ENCODE measurements at regions not wholly inside any gene's neighbourhood (a gene's known extent, or its start where the extent isn't known, plus 50 kb on each side); places are given as distances from the start of the nearest gene placed in this dataset.

DNA sequence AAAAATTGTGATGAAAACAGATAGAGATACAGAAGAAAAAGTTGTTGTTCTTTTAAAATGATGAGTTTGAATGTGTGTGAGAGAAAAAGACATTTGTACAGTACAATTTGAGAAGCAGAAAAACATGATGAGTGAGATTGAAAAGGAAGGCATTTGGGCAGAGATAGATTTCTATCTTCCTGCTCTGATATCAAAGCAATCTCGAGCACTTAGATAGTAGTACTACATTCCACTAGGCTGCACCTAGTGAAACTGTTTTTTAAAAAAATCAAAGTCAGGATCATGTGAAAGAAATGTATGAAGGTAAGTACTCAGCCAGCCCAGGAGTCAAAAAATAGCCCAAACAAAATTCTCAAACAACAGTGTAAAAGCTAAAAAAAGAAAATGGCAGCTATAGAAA is 104.1 kb upstream of the UBE2E2 start (continued):
- no peak for TF ChIP-seq AFF1 (IDR thresholded peaks at IDR 0.05; ENCODE audit: low read depth in 1 of 2, partially characterized antibody in 2 of 2)
- no peak for TF ChIP-seq HDAC3 (IDR thresholded peaks at IDR 0.05; ENCODE audit: borderline replicate concordance, partially characterized antibody)
- TF ChIP-seq GTF3C2 (IDR thresholded peaks at IDR 0.05; ENCODE audit: borderline replicate concordance, extremely low read depth, insufficient read length): no peak
- TF ChIP-seq CBFA2T2 (conservative IDR thresholded peaks at IDR 0.05): no peak
